ENCODE measurements at regions not wholly inside any gene's neighbourhood (a gene's known extent, or its start where the extent isn't known, plus 50 kb on each side); places are given as distances from the start of the nearest gene placed in this dataset.

GRCh38 chr5:44489759-44490158 lies 100.5 kb upstream of the FGF10 start:
- Histone ChIP-seq H3K4me3 (no peak overlapping the region), H3K4me1 (no peaks in the 10 kb centered on the region), H3K27me3 (no peaks in the 10 kb centered on the region), H3K9me3 (peaks cover 0 to 10% (median 2%) of the 10 kb centered on the region in 12 donors), H3K27ac (no peak overlapping the region), H3K36me3 (no peaks in the 10 kb centered on the region)
- intact Hi-C loops (cut with DNase I) = no loop called here
- ATAC-seq (no peak), DNase-seq (no peak)
- no peak for TF ChIP-seq CTCF (IDR thresholded peaks at IDR 0.05)
- TF ChIP-seq POLR2A (IDR thresholded peaks at IDR 0.05) = no peak
- WGBS, 4 donors = 80 to 97% (median 91%) methylated on average over 1 of the region's 1 CpG

GRCh38 chr5:44486591-44486990 lies 97.4 kb upstream of the FGF10 start:
- H3K9me3 ChIP-seq = peaks cover 0 to 6% (median 0%) of the 10 kb centered on the region in 12 donors
- TF ChIP-seq CTCF (IDR thresholded peaks at IDR 0.05) = no peak
- TF ChIP-seq POLR2A (IDR thresholded peaks at IDR 0.05) = no peak
- WGBS, 4 donors = 0 to 69% (median 49%) methylated on average over 1 of the region's 1 CpG
- intact Hi-C loops (cut with DNase I) = no loop called here
- no peak for ATAC-seq
- no peak for DNase-seq
- no peaks in the 10 kb centered on the region for H3K27me3 ChIP-seq
- H3K4me1 ChIP-seq = no peaks in the 10 kb centered on the region
- H3K27ac ChIP-seq = no peak overlapping the region
- no peaks in the 10 kb centered on the region for H3K36me3 ChIP-seq
- no peak overlapping the region for H3K4me3 ChIP-seq

- no peak for ATAC-seq
- Histone ChIP-seq H3K4me3 (no peak overlapping the region), H3K4me1 (no peaks in the 10 kb centered on the region), H3K36me3 (no peaks in the 10 kb centered on the region), H3K9me3 (peaks cover 0 to 11% (median 0%) of the 10 kb centered on the region in 12 donors), H3K27me3 (no peaks in the 10 kb centered on the region), H3K27ac (no peak overlapping the region)
- 68 to 78% (median 73%) methylated on average over 4 of the region's 4 CpGs for WGBS, 4 donors
- TF ChIP-seq POLR2A (IDR thresholded peaks at IDR 0.05) (no peak), CTCF (IDR thresholded peaks at IDR 0.05) (no peak)
- DNase-seq = no peak
- intact Hi-C loops (cut with DNase I) = no loop called here
Measured at GRCh38 chr5:44454002-44454401, 64.8 kb upstream of the FGF10 start.

- Histone ChIP-seq H3K9me3 (no peaks in the 10 kb centered on the region), H3K36me3 (no peaks in the 10 kb centered on the region), H3K27ac (no peak overlapping the region), H3K27me3 (no peaks in the 10 kb centered on the region), H3K4me3 (no peak overlapping the region), H3K4me1 (no peaks in the 10 kb centered on the region)
- ATAC-seq (no peak), DNase-seq (no peak)
- TF ChIP-seq POLR2A (IDR thresholded peaks at IDR 0.05) = no peak
- no peak for TF ChIP-seq CTCF (IDR thresholded peaks at IDR 0.05)
- intact Hi-C loops (cut with DNase I) = no loop called here
Measured at GRCh38 chr5:44446399-44446798, 57.2 kb upstream of the FGF10 start.
